Fibroblast of pulmonary artery (primary cell): ENCODE measurements at regions not wholly inside any gene's neighbourhood (a gene's known extent, or its start where the extent isn't known, plus 50 kb on each side); places are given as distances from the start of the nearest gene placed in this dataset.
A peak's percentile ranks its signal among the peaks of the same experiment; 100 is the strongest.
"Not testable (repeated sequence)": the region's sequence is repeated elsewhere in the genome, so short reads cannot be mapped to it uniquely, and the experiment has no call there.

Experiments
- DNase-seq: peaks from one replicate; pipeline ENCODE4 v3.0.0-alpha.2; 2010; ENCODE audit warnings: low read depth
- H3K4me3 ChIP-seq: replicated peaks from 2 replicates; pipeline ENCODE4 v1.5.1; 2011; ENCODE audit warnings: low read depth, mild to moderate bottlenecking, control low read depth, low read length, moderate library complexity
- CTCF ChIP-seq: IDR thresholded peaks from 2 replicates; pipeline ENCODE4 v1.5.1; 2011; ENCODE audit warnings: mild to moderate bottlenecking, control low read depth, low read length, inconsistent platforms; ENCODE audit errors: missing control alignments

GRCh38 chr6:121633309-121633708, 197.9 kb downstream of the GJA1 start:
- no peak for TF ChIP-seq CTCF
- no peak for DNase-seq

GRCh38 chr6:121634586-121634985, 199.1 kb downstream of the GJA1 start:
- DNase-seq, H3K4me3 ChIP-seq: not testable (repeated sequence)

More at GRCh38 chr6:121633309-121633708, 197.9 kb downstream of the GJA1 start:
- H3K4me3 ChIP-seq = no peak overlapping the region

- DNase-seq = no peak
- TF ChIP-seq CTCF = no peak
- no peak overlapping the region for H3K4me3 ChIP-seq
Observed at GRCh38 chr6:121635355-121635754, 199.9 kb downstream of the GJA1 start.

- not testable (repeated sequence) for H3K4me3 ChIP-seq, DNase-seq
Observed at GRCh38 chr6:121636217-121636616, 200.8 kb downstream of the GJA1 start.

- DNase-seq = no peak
- TF ChIP-seq CTCF = no peak
- no peak overlapping the region for H3K4me3 ChIP-seq
Observed at GRCh38 chr6:121639021-121639420, 203.6 kb downstream of the GJA1 start.

- H3K4me3 ChIP-seq = no peak overlapping the region
- TF ChIP-seq CTCF = no peak
Observed at GRCh38 chr6:121641158-121641557, 205.7 kb downstream of the GJA1 start.

GRCh38 chr6:121645100-121645745, 209.8 kb downstream of the GJA1 start:
- no peak for DNase-seq
- no peak overlapping the region for H3K4me3 ChIP-seq
- TF ChIP-seq CTCF = no peak

More at GRCh38 chr6:121641158-121641557, 205.7 kb downstream of the GJA1 start:
- no peak for DNase-seq

- peak; percentile 83 for DNase-seq
- TF ChIP-seq CTCF = no peak
- H3K4me3 ChIP-seq = no peak overlapping the region
Observed at GRCh38 chr6:121647905-121648304, 212.5 kb downstream of the GJA1 start.
